ENCODE measurements at regions not wholly inside any gene's neighbourhood (a gene's known extent, or its start where the extent isn't known, plus 50 kb on each side); places are given as distances from the start of the nearest gene placed in this dataset.

GRCh38 chrY:3037471-3037870 is 102.3 kb downstream of the ZFY start:
- CTCF ChIA-PET (ENCODE audit: low intra/inter-chr PET ratio, low total read pairs) = no interaction called here
- intact Hi-C loops (cut with micrococcal nuclease; ENCODE audit: unreplicated experiment) = no loop called here
- no peak for TF ChIP-seq SIX1 (CRISPR knock-in tag; IDR thresholded peaks at IDR 0.05; ENCODE audit: borderline replicate concordance)
- TF ChIP-seq YEATS2 (CRISPR knock-in tag; IDR thresholded peaks at IDR 0.05; ENCODE audit: borderline replicate concordance) = no peak
- TF ChIP-seq ZBTB25 (CRISPR knock-in tag; IDR thresholded peaks at IDR 0.05) = no peak
- TF ChIP-seq, protein P1, sequence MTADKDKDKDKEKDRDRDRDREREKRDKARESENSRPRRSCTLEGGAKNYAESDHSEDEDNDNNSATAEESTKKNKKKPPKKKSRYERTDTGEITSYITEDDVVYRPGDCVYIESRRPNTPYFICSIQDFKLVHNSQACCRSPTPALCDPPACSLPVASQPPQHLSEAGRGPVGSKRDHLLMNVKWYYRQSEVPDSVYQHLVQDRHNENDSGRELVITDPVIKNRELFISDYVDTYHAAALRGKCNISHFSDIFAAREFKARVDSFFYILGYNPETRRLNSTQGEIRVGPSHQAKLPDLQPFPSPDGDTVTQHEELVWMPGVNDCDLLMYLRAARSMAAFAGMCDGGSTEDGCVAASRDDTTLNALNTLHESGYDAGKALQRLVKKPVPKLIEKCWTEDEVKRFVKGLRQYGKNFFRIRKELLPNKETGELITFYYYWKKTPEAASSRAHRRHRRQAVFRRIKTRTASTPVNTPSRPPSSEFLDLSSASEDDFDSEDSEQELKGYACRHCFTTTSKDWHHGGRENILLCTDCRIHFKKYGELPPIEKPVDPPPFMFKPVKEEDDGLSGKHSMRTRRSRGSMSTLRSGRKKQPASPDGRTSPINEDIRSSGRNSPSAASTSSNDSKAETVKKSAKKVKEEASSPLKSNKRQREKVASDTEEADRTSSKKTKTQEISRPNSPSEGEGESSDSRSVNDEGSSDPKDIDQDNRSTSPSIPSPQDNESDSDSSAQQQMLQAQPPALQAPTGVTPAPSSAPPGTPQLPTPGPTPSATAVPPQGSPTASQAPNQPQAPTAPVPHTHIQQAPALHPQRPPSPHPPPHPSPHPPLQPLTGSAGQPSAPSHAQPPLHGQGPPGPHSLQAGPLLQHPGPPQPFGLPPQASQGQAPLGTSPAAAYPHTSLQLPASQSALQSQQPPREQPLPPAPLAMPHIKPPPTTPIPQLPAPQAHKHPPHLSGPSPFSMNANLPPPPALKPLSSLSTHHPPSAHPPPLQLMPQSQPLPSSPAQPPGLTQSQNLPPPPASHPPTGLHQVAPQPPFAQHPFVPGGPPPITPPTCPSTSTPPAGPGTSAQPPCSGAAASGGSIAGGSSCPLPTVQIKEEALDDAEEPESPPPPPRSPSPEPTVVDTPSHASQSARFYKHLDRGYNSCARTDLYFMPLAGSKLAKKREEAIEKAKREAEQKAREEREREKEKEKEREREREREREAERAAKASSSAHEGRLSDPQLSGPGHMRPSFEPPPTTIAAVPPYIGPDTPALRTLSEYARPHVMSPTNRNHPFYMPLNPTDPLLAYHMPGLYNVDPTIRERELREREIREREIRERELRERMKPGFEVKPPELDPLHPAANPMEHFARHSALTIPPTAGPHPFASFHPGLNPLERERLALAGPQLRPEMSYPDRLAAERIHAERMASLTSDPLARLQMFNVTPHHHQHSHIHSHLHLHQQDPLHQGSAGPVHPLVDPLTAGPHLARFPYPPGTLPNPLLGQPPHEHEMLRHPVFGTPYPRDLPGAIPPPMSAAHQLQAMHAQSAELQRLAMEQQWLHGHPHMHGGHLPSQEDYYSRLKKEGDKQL (CRISPR knock-in tag; IDR thresholded peaks at IDR 0.05; ENCODE audit: low read depth) = no peak
- TF ChIP-seq, protein P2, sequence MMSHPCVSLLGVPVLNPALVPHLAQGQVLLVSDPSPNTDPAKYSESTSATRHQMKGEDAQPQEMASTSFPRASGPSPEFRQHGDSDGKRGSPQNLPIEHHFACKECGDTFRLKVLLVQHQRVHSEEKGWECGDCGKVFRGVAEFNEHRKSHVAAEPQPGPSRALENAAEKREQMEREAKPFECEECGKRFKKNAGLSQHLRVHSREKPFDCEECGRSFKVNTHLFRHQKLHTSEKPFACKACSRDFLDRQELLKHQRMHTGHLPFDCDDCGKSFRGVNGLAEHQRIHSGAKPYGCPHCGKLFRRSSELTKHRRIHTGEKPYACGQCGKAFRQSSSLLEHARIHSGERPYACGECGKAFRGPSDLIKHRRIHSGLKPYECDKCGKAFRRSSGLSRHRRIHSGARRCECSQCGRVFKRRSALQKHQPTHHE (CRISPR knock-in tag; IDR thresholded peaks at IDR 0.05; ENCODE audit: borderline replicate concordance) = no peak
- no peak for TF ChIP-seq NCOA1 (CRISPR knock-in tag; IDR thresholded peaks at IDR 0.05)
- TF ChIP-seq, protein P3, sequence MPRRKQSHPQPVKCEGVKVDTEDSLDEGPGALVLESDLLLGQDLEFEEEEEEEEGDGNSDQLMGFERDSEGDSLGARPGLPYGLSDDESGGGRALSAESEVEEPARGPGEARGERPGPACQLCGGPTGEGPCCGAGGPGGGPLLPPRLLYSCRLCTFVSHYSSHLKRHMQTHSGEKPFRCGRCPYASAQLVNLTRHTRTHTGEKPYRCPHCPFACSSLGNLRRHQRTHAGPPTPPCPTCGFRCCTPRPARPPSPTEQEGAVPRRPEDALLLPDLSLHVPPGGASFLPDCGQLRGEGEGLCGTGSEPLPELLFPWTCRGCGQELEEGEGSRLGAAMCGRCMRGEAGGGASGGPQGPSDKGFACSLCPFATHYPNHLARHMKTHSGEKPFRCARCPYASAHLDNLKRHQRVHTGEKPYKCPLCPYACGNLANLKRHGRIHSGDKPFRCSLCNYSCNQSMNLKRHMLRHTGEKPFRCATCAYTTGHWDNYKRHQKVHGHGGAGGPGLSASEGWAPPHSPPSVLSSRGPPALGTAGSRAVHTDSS (CRISPR knock-in tag; conservative IDR thresholded peaks at IDR 0.05) = no peak
- TF ChIP-seq SNRNP70 (IDR thresholded peaks at IDR 0.05; ENCODE audit: low read depth, low read length) = no peak
- no peak for TF ChIP-seq TBX2 (CRISPR knock-in tag; IDR thresholded peaks at IDR 0.05; ENCODE audit: borderline replicate concordance)
- no peak for TF ChIP-seq ZNF670 (CRISPR knock-in tag; IDR thresholded peaks at IDR 0.05; ENCODE audit: borderline replicate concordance)
- TF ChIP-seq ZFP36 (IDR thresholded peaks at IDR 0.05; ENCODE audit: borderline replicate concordance, low read depth, low read length, partially characterized antibody) = no peak
- TF ChIP-seq EED (CRISPR knock-in tag; IDR thresholded peaks at IDR 0.05) = no peak
- TF ChIP-seq ZNF780A (CRISPR knock-in tag; IDR thresholded peaks at IDR 0.05) = no peak
- no peak for TF ChIP-seq KLF16 (CRISPR knock-in tag; IDR thresholded peaks at IDR 0.05)
- TF ChIP-seq TRIM24 (CRISPR knock-in tag; IDR thresholded peaks at IDR 0.05) = no peak
- TF ChIP-seq ZNF253 (CRISPR knock-in tag; IDR thresholded peaks at IDR 0.05; ENCODE audit: borderline replicate concordance) = no peak
- no peak for TF ChIP-seq ZNF746 (CRISPR knock-in tag; IDR thresholded peaks at IDR 0.05)

More at GRCh38 chrY:3037471-3037870, 102.3 kb downstream of the ZFY start:
- Histone ChIP-seq H3K27me3 (ENCODE audit: control insufficient read depth in 1 of 2, insufficient read depth in 2 of 2, low read length in 2 of 2) (no peaks in the 10 kb centered on the region), H2AFZ (ENCODE audit: low read length) (no peak overlapping the region), H3K27ac (ENCODE audit: extremely low read length, insufficient read depth, low read length) (no peak overlapping the region), H4K20me1 (ENCODE audit: insufficient read depth, low read length) (no peaks in the 10 kb centered on the region), H3K4me1 (ENCODE audit: insufficient read depth, low read length) (no peaks in the 10 kb centered on the region), H3K4me2 (ENCODE audit: low read depth, low read length) (no peak overlapping the region), H3K9me3 (ENCODE audit: low read length) (no peaks in the 10 kb centered on the region), H3K9ac (ENCODE audit: insufficient read depth, low read depth, low read length) (no peak overlapping the region), H3K36me3 (replicated peaks in 1 of 2; ENCODE audit: control insufficient read depth in 1 of 2, insufficient read depth in 2 of 2, low read length in 2 of 2) (no peaks in the 10 kb centered on the region), H3K4me3 (replicated peaks in 1 of 3; ENCODE audit: insufficient read depth in 1 of 3, low read depth in 2 of 3, low read length in 3 of 3) (no peak overlapping the region), H3K79me2 (ENCODE audit: insufficient read depth, low read length) (no peaks in the 10 kb centered on the region)
- no peak for FAIRE-seq
- no TSS peak for BruUV-seq (replicated peaks)
- in situ Hi-C loops (cut with HindIII; ENCODE audit: extremely low pct_ligation_motif_present, low pct_unique_long_range_greater_than_20kb) = no loop called here
- no peak for DNase-seq (ENCODE audit: low spot score)
- no peak for ATAC-seq
- POLR2A ChIA-PET = no interaction called here
